SK-N-SH treated with all-trans-retinoic acid at 6 μM for 48 hours (cell line): ENCODE measurements at regions not wholly inside any gene's neighbourhood (a gene's known extent, or its start where the extent isn't known, plus 50 kb on each side); places are given as distances from the start of the nearest gene placed in this dataset.

Experiments
- ATAC-seq: fragments of 200-7000 bp; cut with Tn5 transposase; 3 replicates; pipeline ENCODE4 v1.9.1; 2020; ENCODE audit warnings: mild to moderate bottlenecking, moderate library complexity
- ARNTL ChIP-seq: fragments of 450-650 bp; formaldehyde crosslinking; IDR thresholded peaks from 2 replicates; pipeline ENCODE4 v1.5.0; 2020; ENCODE audit warnings: low read depth, mild to moderate bottlenecking, moderate library complexity, borderline replicate concordance
- BACH2 ChIP-seq: fragments of 250-450 bp; sonication (Bioruptor Pico); IDR thresholded peaks from 2 replicates; pipeline ENCODE4 v1.9.0; 2021; ENCODE audit warnings: mild to moderate bottlenecking, borderline replicate concordance
- CSDC2 ChIP-seq: fragments of 250-450 bp; sonication (Bioruptor Pico); IDR thresholded peaks from 2 replicates; pipeline ENCODE4 v1.5.0; 2020; ENCODE audit warnings: mild to moderate bottlenecking, moderate library complexity
- ESRRG ChIP-seq: fragments of 250-450 bp; sonication (Bioruptor Pico); IDR thresholded peaks from 2 replicates; pipeline ENCODE4 v1.6.1; 2021; ENCODE audit warnings: mild to moderate bottlenecking
- GLIS3 ChIP-seq: fragments of 250-450 bp; sonication (Bioruptor Pico); IDR thresholded peaks from 2 replicates; pipeline ENCODE4 v1.5.0; 2020; ENCODE audit warnings: mild to moderate bottlenecking, moderate library complexity
- ISL1 ChIP-seq: fragments of 250-450 bp; sonication (Bioruptor Pico); IDR thresholded peaks from 2 replicates; pipeline ENCODE4 v2.1.2; 2022; ENCODE audit warnings: mild to moderate bottlenecking, moderate library complexity
- OSR1 ChIP-seq: fragments of 250-450 bp; sonication (Bioruptor Pico); IDR thresholded peaks from 2 replicates; pipeline ENCODE4 v1.8.0; 2022; ENCODE audit warnings: moderate library complexity, mild to moderate bottlenecking, inconsistent platforms
- PPARA ChIP-seq: fragments of 250-450 bp; sonication (Bioruptor Pico); IDR thresholded peaks from 2 replicates; pipeline ENCODE4 v1.5.0; 2020; ENCODE audit warnings: mild to moderate bottlenecking, borderline replicate concordance
- RARB ChIP-seq: fragments of 250-450 bp; sonication (Bioruptor Pico); IDR thresholded peaks from 2 replicates; pipeline ENCODE4 v1.8.0; 2021; ENCODE audit warnings: mild to moderate bottlenecking, moderate library complexity
- SNAI2 ChIP-seq: fragments of 250-450 bp; sonication (Bioruptor Pico); IDR thresholded peaks from 2 replicates; pipeline ENCODE4 v1.5.0; 2020; ENCODE audit warnings: mild to moderate bottlenecking, moderate library complexity
- TCF4 ChIP-seq: fragments of 250-450 bp; sonication (Bioruptor Pico); IDR thresholded peaks from 2 replicates; pipeline ENCODE4 v1.8.0; 2021; ENCODE audit warnings: mild to moderate bottlenecking, moderate library complexity, borderline replicate concordance
- TOX ChIP-seq: fragments of 250-450 bp; sonication (Bioruptor Pico); IDR thresholded peaks from 2 replicates; pipeline ENCODE4 v1.8.0; 2021; ENCODE audit warnings: mild to moderate bottlenecking, moderate library complexity, borderline replicate concordance
- ZC3H10 ChIP-seq: fragments of 250-450 bp; sonication (Bioruptor Pico); IDR thresholded peaks from 2 replicates; pipeline ENCODE4 v1.5.1; 2021; ENCODE audit warnings: mild to moderate bottlenecking, moderate library complexity
- ZFP3 ChIP-seq: fragments of 250-450 bp; sonication (Bioruptor Pico); IDR thresholded peaks from 2 replicates; pipeline ENCODE4 v1.5.0; 2020; ENCODE audit warnings: mild to moderate bottlenecking, moderate library complexity
- ZNF565 ChIP-seq: fragments of 450-650 bp; formaldehyde crosslinking; conservative IDR thresholded peaks from 2 replicates; pipeline ENCODE4 v1.5.0; 2020; ENCODE audit warnings: low read depth, mild to moderate bottlenecking, moderate library complexity
- ZNF70 ChIP-seq: fragments of 450-650 bp; formaldehyde crosslinking; IDR thresholded peaks from 2 replicates; pipeline ENCODE4 v1.5.0; 2020; ENCODE audit warnings: mild to moderate bottlenecking, moderate library complexity
- ZNF8 ChIP-seq: fragments of 450-650 bp; formaldehyde crosslinking; IDR thresholded peaks from 2 replicates; pipeline ENCODE4 v1.5.0; 2020; ENCODE audit warnings: mild to moderate bottlenecking, moderate library complexity
- TF ChIP-seq, protein P1 (sequence below): fragments of 250-450 bp; sonication (Bioruptor Pico); IDR thresholded peaks from 2 replicates; pipeline ENCODE4 v1.5.1; 2020; ENCODE audit warnings: low read depth, mild to moderate bottlenecking, moderate library complexity
- TF ChIP-seq, protein P2 (sequence below): fragments of 250-450 bp; sonication (Bioruptor Pico); IDR thresholded peaks from 2 replicates; pipeline ENCODE4 v1.8.0; 2021; ENCODE audit warnings: low read depth, mild to moderate bottlenecking, moderate library complexity, borderline replicate concordance
- TF ChIP-seq, protein P3 (sequence below): fragments of 250-450 bp; sonication (Bioruptor Pico); IDR thresholded peaks from 2 replicates; pipeline ENCODE4 v1.8.0; 2020; ENCODE audit warnings: mild to moderate bottlenecking, moderate library complexity, borderline replicate concordance
- TF ChIP-seq, protein P4 (sequence below): fragments of 250-450 bp; sonication (Bioruptor Pico); IDR thresholded peaks from 2 replicates; pipeline ENCODE4 v1.5.0; 2020; ENCODE audit warnings: mild to moderate bottlenecking, moderate library complexity

DNA sequence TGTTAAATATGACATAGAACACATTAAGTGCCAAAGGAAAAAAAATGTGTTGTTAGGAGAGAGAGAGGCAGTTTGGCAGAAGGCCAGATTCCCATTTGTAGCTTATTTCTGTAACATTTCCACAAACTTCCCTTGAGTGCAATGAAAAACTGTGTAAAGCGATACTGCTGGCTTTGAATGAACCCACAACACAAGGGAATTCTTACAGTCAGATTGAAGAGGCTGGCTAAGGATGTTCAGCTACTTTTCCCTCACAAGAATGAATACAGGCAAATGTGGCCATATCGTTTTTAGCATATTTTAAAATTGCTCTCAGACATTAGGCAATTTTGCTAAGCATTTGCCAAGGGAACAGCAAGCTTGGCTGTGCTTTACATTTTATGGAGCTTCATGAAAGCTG is 614.1 kb upstream of the FZD8 start:
- ATAC-seq: peak; percentile 41
- TF ChIP-seq ZNF70 (CRISPR knock-in tag): no peak
- TF ChIP-seq OSR1 (CRISPR knock-in tag): no peak
- no peak for TF ChIP-seq ESRRG
- TF ChIP-seq TOX: no peak
- no peak for TF ChIP-seq ZC3H10
- TF ChIP-seq RARB (CRISPR knock-in tag): no peak
- no peak for TF ChIP-seq ZNF565 (CRISPR knock-in tag)
- no peak for TF ChIP-seq BACH2 (CRISPR knock-in tag)
- TF ChIP-seq, protein P1, sequence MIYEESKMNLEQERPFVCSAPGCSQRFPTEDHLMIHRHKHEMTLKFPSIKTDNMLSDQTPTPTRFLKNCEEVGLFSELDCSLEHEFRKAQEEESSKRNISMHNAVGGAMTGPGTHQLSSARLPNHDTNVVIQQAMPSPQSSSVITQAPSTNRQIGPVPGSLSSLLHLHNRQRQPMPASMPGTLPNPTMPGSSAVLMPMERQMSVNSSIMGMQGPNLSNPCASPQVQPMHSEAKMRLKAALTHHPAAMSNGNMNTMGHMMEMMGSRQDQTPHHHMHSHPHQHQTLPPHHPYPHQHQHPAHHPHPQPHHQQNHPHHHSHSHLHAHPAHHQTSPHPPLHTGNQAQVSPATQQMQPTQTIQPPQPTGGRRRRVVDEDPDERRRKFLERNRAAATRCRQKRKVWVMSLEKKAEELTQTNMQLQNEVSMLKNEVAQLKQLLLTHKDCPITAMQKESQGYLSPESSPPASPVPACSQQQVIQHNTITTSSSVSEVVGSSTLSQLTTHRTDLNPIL: no peak
- TF ChIP-seq TCF4 (CRISPR knock-in tag): no peak
- no peak for TF ChIP-seq ZNF8 (CRISPR knock-in tag)
- TF ChIP-seq CSDC2 (CRISPR knock-in tag): no peak

DNA sequence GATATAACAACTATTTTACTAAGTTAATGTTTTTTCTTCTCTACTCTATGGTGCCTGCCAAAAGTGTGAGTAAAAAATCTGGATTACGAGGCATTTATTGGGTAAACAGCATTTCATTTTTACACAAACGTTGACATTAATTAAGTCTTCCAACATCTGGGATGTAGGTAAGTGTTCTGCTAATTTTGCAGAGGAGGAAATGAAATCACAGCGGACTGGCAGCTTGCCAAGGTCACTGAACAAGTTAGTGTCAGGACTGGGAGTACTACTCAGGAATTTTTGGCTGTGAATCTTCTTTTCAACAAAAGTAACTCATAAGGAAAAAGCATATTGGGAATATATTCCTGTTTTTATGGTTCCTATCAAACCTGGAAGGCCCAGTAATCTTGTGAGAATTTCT is 612.1 kb upstream of the FZD8 start:
- ATAC-seq: no peak

DNA sequence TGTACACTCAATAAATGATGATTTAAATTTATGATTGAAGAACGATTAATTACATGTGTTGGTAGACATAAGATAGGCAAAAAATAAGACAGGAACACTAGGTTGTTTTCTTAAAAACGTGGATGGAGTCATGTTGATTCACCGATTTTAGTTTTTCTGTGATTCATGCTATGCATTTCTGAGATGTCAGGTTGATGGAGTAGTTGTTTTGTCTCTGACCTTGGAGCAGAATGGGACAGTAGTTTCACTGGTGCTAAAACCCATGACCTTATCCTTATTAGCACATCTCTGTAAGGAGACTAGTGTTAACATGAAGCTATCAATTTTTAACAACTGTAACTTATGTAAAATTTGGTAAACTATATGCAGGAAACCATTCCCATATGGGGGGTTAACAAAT is 611.6 kb upstream of the FZD8 start:
- no peak for ATAC-seq
- no peak for TF ChIP-seq SNAI2
- no peak for TF ChIP-seq ARNTL (CRISPR knock-in tag)
- TF ChIP-seq TOX: no peak
- TF ChIP-seq ZFP3 (CRISPR knock-in tag): no peak
- TF ChIP-seq, protein P2, sequence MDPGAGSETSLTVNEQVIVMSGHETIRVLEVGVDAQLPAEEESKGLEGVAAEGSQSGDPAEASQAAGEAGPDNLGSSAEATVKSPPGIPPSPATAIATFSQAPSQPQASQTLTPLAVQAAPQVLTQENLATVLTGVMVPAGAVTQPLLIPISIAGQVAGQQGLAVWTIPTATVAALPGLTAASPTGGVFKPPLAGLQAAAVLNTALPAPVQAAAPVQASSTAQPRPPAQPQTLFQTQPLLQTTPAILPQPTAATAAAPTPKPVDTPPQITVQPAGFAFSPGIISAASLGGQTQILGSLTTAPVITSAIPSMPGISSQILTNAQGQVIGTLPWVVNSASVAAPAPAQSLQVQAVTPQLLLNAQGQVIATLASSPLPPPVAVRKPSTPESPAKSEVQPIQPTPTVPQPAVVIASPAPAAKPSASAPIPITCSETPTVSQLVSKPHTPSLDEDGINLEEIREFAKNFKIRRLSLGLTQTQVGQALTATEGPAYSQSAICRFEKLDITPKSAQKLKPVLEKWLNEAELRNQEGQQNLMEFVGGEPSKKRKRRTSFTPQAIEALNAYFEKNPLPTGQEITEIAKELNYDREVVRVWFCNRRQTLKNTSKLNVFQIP: no peak
- no peak for TF ChIP-seq ZNF8 (CRISPR knock-in tag)
- no peak for TF ChIP-seq PPARA
- TF ChIP-seq, protein P3, sequence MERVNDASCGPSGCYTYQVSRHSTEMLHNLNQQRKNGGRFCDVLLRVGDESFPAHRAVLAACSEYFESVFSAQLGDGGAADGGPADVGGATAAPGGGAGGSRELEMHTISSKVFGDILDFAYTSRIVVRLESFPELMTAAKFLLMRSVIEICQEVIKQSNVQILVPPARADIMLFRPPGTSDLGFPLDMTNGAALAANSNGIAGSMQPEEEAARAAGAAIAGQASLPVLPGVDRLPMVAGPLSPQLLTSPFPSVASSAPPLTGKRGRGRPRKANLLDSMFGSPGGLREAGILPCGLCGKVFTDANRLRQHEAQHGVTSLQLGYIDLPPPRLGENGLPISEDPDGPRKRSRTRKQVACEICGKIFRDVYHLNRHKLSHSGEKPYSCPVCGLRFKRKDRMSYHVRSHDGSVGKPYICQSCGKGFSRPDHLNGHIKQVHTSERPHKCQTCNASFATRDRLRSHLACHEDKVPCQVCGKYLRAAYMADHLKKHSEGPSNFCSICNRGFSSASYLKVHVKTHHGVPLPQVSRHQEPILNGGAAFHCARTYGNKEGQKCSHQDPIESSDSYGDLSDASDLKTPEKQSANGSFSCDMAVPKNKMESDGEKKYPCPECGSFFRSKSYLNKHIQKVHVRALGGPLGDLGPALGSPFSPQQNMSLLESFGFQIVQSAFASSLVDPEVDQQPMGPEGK (CRISPR knock-in tag): no peak
- TF ChIP-seq, protein P4, sequence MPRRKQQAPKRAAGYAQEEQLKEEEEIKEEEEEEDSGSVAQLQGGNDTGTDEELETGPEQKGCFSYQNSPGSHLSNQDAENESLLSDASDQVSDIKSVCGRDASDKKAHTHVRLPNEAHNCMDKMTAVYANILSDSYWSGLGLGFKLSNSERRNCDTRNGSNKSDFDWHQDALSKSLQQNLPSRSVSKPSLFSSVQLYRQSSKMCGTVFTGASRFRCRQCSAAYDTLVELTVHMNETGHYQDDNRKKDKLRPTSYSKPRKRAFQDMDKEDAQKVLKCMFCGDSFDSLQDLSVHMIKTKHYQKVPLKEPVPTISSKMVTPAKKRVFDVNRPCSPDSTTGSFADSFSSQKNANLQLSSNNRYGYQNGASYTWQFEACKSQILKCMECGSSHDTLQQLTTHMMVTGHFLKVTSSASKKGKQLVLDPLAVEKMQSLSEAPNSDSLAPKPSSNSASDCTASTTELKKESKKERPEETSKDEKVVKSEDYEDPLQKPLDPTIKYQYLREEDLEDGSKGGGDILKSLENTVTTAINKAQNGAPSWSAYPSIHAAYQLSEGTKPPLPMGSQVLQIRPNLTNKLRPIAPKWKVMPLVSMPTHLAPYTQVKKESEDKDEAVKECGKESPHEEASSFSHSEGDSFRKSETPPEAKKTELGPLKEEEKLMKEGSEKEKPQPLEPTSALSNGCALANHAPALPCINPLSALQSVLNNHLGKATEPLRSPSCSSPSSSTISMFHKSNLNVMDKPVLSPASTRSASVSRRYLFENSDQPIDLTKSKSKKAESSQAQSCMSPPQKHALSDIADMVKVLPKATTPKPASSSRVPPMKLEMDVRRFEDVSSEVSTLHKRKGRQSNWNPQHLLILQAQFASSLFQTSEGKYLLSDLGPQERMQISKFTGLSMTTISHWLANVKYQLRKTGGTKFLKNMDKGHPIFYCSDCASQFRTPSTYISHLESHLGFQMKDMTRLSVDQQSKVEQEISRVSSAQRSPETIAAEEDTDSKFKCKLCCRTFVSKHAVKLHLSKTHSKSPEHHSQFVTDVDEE (CRISPR knock-in tag): no peak
- no peak for TF ChIP-seq TCF4 (CRISPR knock-in tag)
- TF ChIP-seq CSDC2 (CRISPR knock-in tag): no peak

More for the DNA sequence above, 612.1 kb upstream of the FZD8 start:
- TF ChIP-seq, protein P4 (CRISPR knock-in tag): no peak
- TF ChIP-seq TCF4 (CRISPR knock-in tag) (no peak), ZNF8 (CRISPR knock-in tag) (no peak), ZNF70 (CRISPR knock-in tag) (no peak), RARB (CRISPR knock-in tag) (no peak), TOX (no peak), ZC3H10 (no peak), CSDC2 (CRISPR knock-in tag) (no peak), ISL1 (CRISPR knock-in tag) (no peak), GLIS3 (no peak)
- TF ChIP-seq, protein P3 (CRISPR knock-in tag): no peak
- TF ChIP-seq, protein P1: no peak
